A673 (cell line): ENCODE measurements at regions not wholly inside any gene's neighbourhood (a gene's known extent, or its start where the extent isn't known, plus 50 kb on each side); places are given as distances from the start of the nearest gene placed in this dataset.

Source experiments
- BruUV-seq: library from RNA; stranded (reverse); fragments of 400-500 nt; replicated peaks from 2 replicates; lab custom pipeline; 2021; lab: Mats Ljungman, UMichigan
- CTCF ChIA-PET: fragments of 300-600 bp; sonication (Branson Sonifier 250); formaldehyde crosslinking; loops from one replicate; lab custom pipeline; 2022; ENCODE audit warnings: antibody characterized with exemption; lab: Charles Lee
- POLR2A ChIA-PET: fragments of 300-600 bp; sonication (Branson Sonifier 250); formaldehyde crosslinking; loops from one replicate; lab custom pipeline; 2022; ENCODE audit warnings: antibody characterized with exemption; ENCODE audit not compliant: low non-redundant PET; lab: Charles Lee
- DNase-seq: peaks from one replicate; pipeline ENCODE4 v3.0.0-alpha.2; 2015; ENCODE audit warnings: low spot score
- H3K27ac ChIP-seq: fragments of 200-600 bp; sonication (generic); 2 replicates; pipeline ENCODE4 v1.5.1; 2016; ENCODE audit warnings: mixed run types, low read depth, mild to moderate bottlenecking, mixed read lengths, antibody characterized with exemption, low read length; ENCODE audit not compliant: poor library complexity, severe bottlenecking
- H3K27me3 ChIP-seq: fragments of 200-600 bp; sonication (generic); replicated peaks from 2 replicates; pipeline ENCODE4 v1.6.1; 2017; ENCODE audit warnings: mixed run types, low read depth, mild to moderate bottlenecking, mixed read lengths, antibody characterized with exemption, low read length; ENCODE audit not compliant: insufficient read depth, poor library complexity
- H3K36me3 ChIP-seq: fragments of 200-600 bp; sonication (generic); 2 replicates; pipeline ENCODE4 v1.6.1; 2016; ENCODE audit warnings: mixed run types, mild to moderate bottlenecking, mixed read lengths, antibody characterized with exemption, low read length; ENCODE audit not compliant: insufficient read depth, poor library complexity, severe bottlenecking
- H3K4me1 ChIP-seq: fragments of 200-600 bp; sonication (generic); 2 replicates; pipeline ENCODE4 v1.6.1; 2017; ENCODE audit warnings: mixed run types, mild to moderate bottlenecking, mixed read lengths, antibody characterized with exemption, low read length; ENCODE audit not compliant: insufficient read depth, poor library complexity, severe bottlenecking
- H3K4me3 ChIP-seq: fragments of 200-600 bp; sonication (generic); 2 replicates; pipeline ENCODE4 v1.5.1; 2016; ENCODE audit warnings: low read depth, mixed run types, mild to moderate bottlenecking, mixed read lengths, low read length; ENCODE audit not compliant: poor library complexity, severe bottlenecking
- H3K9me3 ChIP-seq: fragments of 200-600 bp; sonication (generic); 2 replicates; pipeline ENCODE4 v1.6.1; 2016; ENCODE audit warnings: mixed run types, low read depth, mild to moderate bottlenecking, mixed read lengths, antibody characterized with exemption, low read length; ENCODE audit not compliant: poor library complexity, severe bottlenecking
- CTCF ChIP-seq: fragments of 300-800, 200-600 bp; sonication (generic); conservative IDR thresholded peaks from 2 replicates; pipeline ENCODE4 v1.5.1; 2017; ENCODE audit warnings: low read depth, mild to moderate bottlenecking, antibody characterized with exemption, low read length, moderate library complexity, mixed read lengths
- EZH2 ChIP-seq: fragments of 200-600 bp; sonication (generic); IDR thresholded peaks from 2 replicates; pipeline ENCODE4 v1.6.1; 2017; ENCODE audit warnings: borderline replicate concordance, low read depth, mild to moderate bottlenecking, mixed read lengths, antibody characterized with exemption, low read length; ENCODE audit not compliant: poor library complexity, severe bottlenecking
- intact Hi-C: fragments of 100-400 bp; cut with micrococcal nuclease; formaldehyde crosslinking; loops from one replicate; pipeline ENCODE4 v1.10.0; 2022; ENCODE audit not compliant: unreplicated experiment

DNA sequence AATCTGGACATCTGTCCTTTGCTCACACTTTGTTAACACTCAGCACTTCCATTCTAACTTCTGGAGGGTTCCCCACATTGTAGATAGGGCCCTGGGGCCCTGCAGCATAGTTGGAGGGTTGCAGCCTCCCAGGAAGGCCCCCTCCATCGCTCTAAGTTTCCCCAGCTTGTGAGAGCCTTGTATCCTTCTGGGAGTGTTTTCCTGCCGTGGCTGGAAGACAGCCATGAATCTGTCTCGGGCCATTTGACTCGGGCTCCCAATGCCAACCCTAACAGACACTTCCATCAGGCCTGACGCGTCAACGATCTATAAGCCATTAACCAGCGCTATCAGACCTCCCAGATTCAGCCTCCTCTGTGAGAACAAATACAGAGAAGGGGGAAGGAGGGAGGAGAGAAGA is 263.7 kb upstream of the RPL38 start:
- BruUV-seq, result no TSS peak
- H3K4me1 ChIP-seq, result no peaks in the 10 kb centered on the region
- H3K27ac ChIP-seq, result no peak overlapping the region
- H3K27me3 ChIP-seq, result no peaks in the 10 kb centered on the region
- no peak overlapping the region for H3K4me3 ChIP-seq
- intact Hi-C loops, result no loop called here
- ChIA-PET POLR2A (no interaction called here), CTCF (no interaction called here)
- H3K9me3 ChIP-seq, result no peaks in the 10 kb centered on the region
- no peaks in the 10 kb centered on the region for H3K36me3 ChIP-seq
- TF ChIP-seq EZH2 (no peak), CTCF (no peak)
- no peak for DNase-seq

DNA sequence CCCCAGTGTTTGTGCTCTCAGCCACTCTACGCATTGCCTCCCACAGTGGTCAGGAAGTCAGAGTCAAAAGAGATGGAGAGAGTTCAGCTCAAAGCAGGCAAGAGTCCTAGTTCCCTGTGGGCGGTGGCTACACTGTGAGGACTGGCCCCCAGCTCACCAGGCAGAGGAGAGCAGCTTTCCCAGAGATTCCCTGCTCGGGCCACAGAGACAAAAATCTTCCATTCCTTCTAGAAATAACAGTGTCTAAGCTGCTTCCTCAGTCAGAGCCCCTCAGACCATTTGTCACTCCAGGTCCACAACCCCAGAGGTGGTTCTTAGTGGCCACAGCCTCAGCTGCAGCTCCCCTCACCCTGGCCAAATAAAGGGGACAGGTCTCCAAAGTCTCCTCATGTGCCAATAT is 263.0 kb upstream of the RPL38 start:
- H3K4me3 ChIP-seq, result no peak overlapping the region
- no peak overlapping the region for H3K27ac ChIP-seq
- TF ChIP-seq EZH2, result no peak
- no peak for TF ChIP-seq CTCF
- BruUV-seq, result no TSS peak
- intact Hi-C loops, result no loop called here
- no peak for DNase-seq
- H3K4me1 ChIP-seq, result no peaks in the 10 kb centered on the region
- H3K36me3 ChIP-seq, result no peaks in the 10 kb centered on the region
- POLR2A ChIA-PET, result no interaction called here
- H3K27me3 ChIP-seq, result no peaks in the 10 kb centered on the region
- CTCF ChIA-PET, result no interaction called here
- H3K9me3 ChIP-seq, result no peaks in the 10 kb centered on the region

DNA sequence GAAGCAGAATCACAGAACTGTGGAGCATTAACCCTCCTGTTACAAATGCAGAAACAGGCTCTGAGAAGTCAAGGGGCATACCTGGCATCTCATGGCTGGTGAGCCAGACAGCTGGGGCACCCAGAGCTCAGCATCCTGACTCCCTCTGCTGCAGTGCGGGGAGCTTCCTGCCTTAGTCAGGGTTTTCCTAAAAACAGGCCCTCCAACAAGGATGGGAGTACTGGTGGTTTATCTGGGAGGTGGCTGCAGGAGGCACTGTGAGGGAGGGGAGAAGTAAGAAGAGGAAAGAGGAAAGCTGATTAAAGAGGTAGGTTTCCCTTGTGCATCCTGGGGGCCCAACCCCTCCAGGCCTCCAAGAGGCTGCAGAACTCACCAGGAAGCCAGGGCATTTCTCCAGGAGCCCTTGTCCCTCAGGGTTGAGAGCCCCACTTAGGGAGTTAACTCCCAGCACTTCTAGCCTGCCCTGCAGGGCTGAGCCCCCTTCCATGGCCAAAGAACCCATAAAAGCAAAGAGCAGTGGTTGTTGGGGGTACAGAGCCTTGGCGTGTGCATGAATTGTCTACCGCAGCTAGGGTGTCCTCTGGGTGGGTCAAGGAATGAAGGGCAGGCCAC is 261.5 kb upstream of the RPL38 start:
- no peak for DNase-seq
- Histone ChIP-seq H3K4me3 (no peak overlapping the region), H3K27me3 (no peaks in the 10 kb centered on the region), H3K9me3 (no peaks in the 10 kb centered on the region), H3K36me3 (no peaks in the 10 kb centered on the region), H3K27ac (no peak overlapping the region), H3K4me1 (no peaks in the 10 kb centered on the region)
- intact Hi-C loops, result no loop called here
- TF ChIP-seq CTCF, result no peak
- no peak for TF ChIP-seq EZH2
- no TSS peak for BruUV-seq
- CTCF ChIA-PET, result no interaction called here
- POLR2A ChIA-PET, result no interaction called here
